SK-N-SH (cell line): ENCODE measurements at regions not wholly inside any gene's neighbourhood (a gene's known extent, or its start where the extent isn't known, plus 50 kb on each side); places are given as distances from the start of the nearest gene placed in this dataset.
A peak's percentile ranks its signal among the peaks of the same experiment; 100 is the strongest.

ENCODE experiments used
- CTCF ChIA-PET: fragments of 300-600, 350-600 bp; formaldehyde crosslinking; extraction: SDS; loops from one replicate; lab custom pipeline; 2021; lab: Yijun Ruan, JAX
- POLR2A ChIA-PET: fragments of 350-600 bp; sonication (Branson Sonifier 250); formaldehyde crosslinking; extraction: SDS; loops from one replicate; lab custom pipeline; 2020; ENCODE audit warnings: antibody characterized with exemption, inconsistent platforms; lab: Yijun Ruan, JAX
- DNase-seq: peaks from one replicate; pipeline ENCODE4 v3.0.0; 2012
- H2AFZ ChIP-seq: fragments of 200-600 bp; sonication (generic); 2 replicates; pipeline ENCODE4 v1.8.1; 2016; ENCODE audit warnings: antibody characterized with exemption, mild to moderate bottlenecking, low read depth
- H3F3A ChIP-seq: fragments of 200-600 bp; sonication (generic); replicated peaks from 2 replicates; pipeline ENCODE3; 2016; ENCODE audit warnings: antibody characterized with exemption, mild to moderate bottlenecking; ENCODE audit not compliant: insufficient read depth
- H3K27ac ChIP-seq, 2 experiments: fragments of 200-500 bp in 1 of 2; fragments of 200-600 bp in 1 of 2; sonication (Bioruptor generic) in 1 of 2; sonication (generic), shearing (Covaris generic) in 1 of 2; 2 replicates each; pipeline versions ENCODE4 v1.5.1 to v1.6.1; 2014 to 2016; ENCODE audit warnings: low read depth in 2 of 2, inconsistent platforms in 1 of 2, low read length in 1 of 2, mild to moderate bottlenecking in 1 of 2, mixed read lengths in 1 of 2
- H3K27me3 ChIP-seq: fragments of 200-600 bp; sonication (generic), shearing (Covaris generic); 2 replicates; pipeline ENCODE4 v1.6.1; 2016; ENCODE audit warnings: mixed run types; ENCODE audit not compliant: insufficient read depth
- H3K36me3 ChIP-seq, 2 experiments: fragments of 200-500 bp in 1 of 2; fragments of 200-600 bp in 1 of 2; sonication (Bioruptor generic) in 1 of 2; sonication (generic) in 1 of 2; replicated peaks in 1 of 2; 2 replicates each; pipeline versions ENCODE3 to v1.5.1; 2014 to 2016; ENCODE audit warnings: low read length in 1 of 2, mild to moderate bottlenecking in 1 of 2; ENCODE audit not compliant: insufficient read depth in 2 of 2, control insufficient read depth in 1 of 2
- H3K4me1 ChIP-seq, 2 experiments: fragments of 200-500 bp in 1 of 2; fragments of 200-600 bp in 1 of 2; sonication (Bioruptor generic) in 1 of 2; sonication (generic), shearing (Covaris generic) in 1 of 2; 2 replicates each; pipeline versions ENCODE4 v1.5.1 to v1.6.1; 2014 to 2016; ENCODE audit warnings: low read depth in 1 of 2, low read length in 1 of 2, mixed run types in 1 of 2; ENCODE audit not compliant: insufficient read depth in 2 of 2, control insufficient read depth in 1 of 2
- H3K4me2 ChIP-seq: fragments of 200-600 bp; sonication (generic), shearing (Covaris generic); 2 replicates; pipeline ENCODE4 v1.6.1; 2017; ENCODE audit warnings: mixed run types
- H3K4me3 ChIP-seq, 2 experiments: fragments of 200-500 bp in 1 of 2; fragments of 200-600 bp in 1 of 2; sonication (Bioruptor generic) in 1 of 2; sonication (generic), shearing (Covaris generic) in 1 of 2; 2 replicates each; pipeline versions ENCODE4 v1.5.1 to v1.8.1; 2014 to 2016; ENCODE audit warnings: low read depth in 2 of 2, inconsistent platforms in 1 of 2, low read length in 1 of 2, mild to moderate bottlenecking in 1 of 2, mixed read lengths in 1 of 2, moderate library complexity in 1 of 2
- H3K79me2 ChIP-seq: fragments of 200-600 bp; sonication (generic); 2 replicates; pipeline ENCODE4 v1.8.1; 2017; ENCODE audit warnings: mild to moderate bottlenecking; ENCODE audit not compliant: insufficient read depth
- H3K9ac ChIP-seq: fragments of 200-600 bp; sonication (generic); 2 replicates; pipeline ENCODE4 v1.6.1; 2017; ENCODE audit warnings: mixed run types
- H3K9me2 ChIP-seq: fragments of 200-600 bp; sonication (generic); 2 replicates; pipeline ENCODE4 v1.6.1; 2017; ENCODE audit warnings: mixed run types
- H3K9me3 ChIP-seq: fragments of 200-600 bp; sonication (generic); 2 replicates; pipeline ENCODE4 v1.6.1; 2017; ENCODE audit warnings: mixed run types, mild to moderate bottlenecking, moderate library complexity
- H4K20me1 ChIP-seq: fragments of 200-600 bp; sonication (generic); 2 replicates; pipeline ENCODE4 v1.6.1; 2017; ENCODE audit warnings: mild to moderate bottlenecking, mixed run types; ENCODE audit not compliant: insufficient read depth
- GATA2 ChIP-seq: sonication (generic); formaldehyde crosslinking; IDR thresholded peaks from 2 replicates; pipeline ENCODE4 v1.5.0; 2020; ENCODE audit warnings: mild to moderate bottlenecking, missing genetic modification reagents
- JUND ChIP-seq: IDR thresholded peaks from 2 replicates; pipeline ENCODE4 v1.4.0; 2012
- NFIC ChIP-seq: IDR thresholded peaks from 2 replicates; pipeline ENCODE4 v1.4.0; 2012; ENCODE audit warnings: borderline replicate concordance
- NRF1 ChIP-seq: IDR thresholded peaks from 2 replicates; pipeline ENCODE4 v1.6.1; 2012; ENCODE audit warnings: low read depth, mild to moderate bottlenecking, low read length
- POLR2AphosphoS5 ChIP-seq: IDR thresholded peaks from 2 replicates; pipeline ENCODE4 v1.6.1; 2012; ENCODE audit warnings: low read depth, low read length
- RAD21 ChIP-seq: IDR thresholded peaks from 2 replicates; pipeline ENCODE4 v1.6.1; 2012; ENCODE audit warnings: mild to moderate bottlenecking, low read length
- RCOR1 ChIP-seq: fragments of 150-350 bp; IDR thresholded peaks from 2 replicates; pipeline ENCODE4 v1.6.1; 2017; ENCODE audit warnings: antibody characterized with exemption, low read length
- RFX5 ChIP-seq: IDR thresholded peaks from 2 replicates; pipeline ENCODE4 v1.6.1; 2012; ENCODE audit warnings: mild to moderate bottlenecking, improper control_type of control experiment, low read length
- SIN3A ChIP-seq: IDR thresholded peaks from 2 replicates; pipeline ENCODE4 v1.6.1; 2012; ENCODE audit warnings: low read depth, mild to moderate bottlenecking, low read length, moderate library complexity, borderline replicate concordance
- SMC3 ChIP-seq: IDR thresholded peaks from 2 replicates; pipeline ENCODE4 v1.6.1; 2012; ENCODE audit warnings: low read depth, low read length, improper control_type of control experiment
- TAF1 ChIP-seq: IDR thresholded peaks from 2 replicates; pipeline ENCODE4 v1.6.1; 2012; ENCODE audit warnings: low read depth, mild to moderate bottlenecking, low read length, moderate library complexity, borderline replicate concordance
- TCF12 ChIP-seq: IDR thresholded peaks from 2 replicates; pipeline ENCODE4 v1.4.0; 2012
- WGBS: methylation state at CpG from one replicate; pipeline ENCODE4 v1.1.6; 2017; ENCODE audit warnings: low lambda C conversion rate; 5-methylcytosine and 5-hydroxymethylcytosine counted together
- TF ChIP-seq, protein P1 (sequence below): IDR thresholded peaks from 2 replicates; pipeline ENCODE4 v1.6.1; 2012; ENCODE audit warnings: mild to moderate bottlenecking, low read depth, low read length, moderate library complexity
- TF ChIP-seq, protein P2 (sequence below): IDR thresholded peaks from 2 replicates; pipeline ENCODE4; 2012
- TF ChIP-seq, protein P3 (sequence below): fragments of 150-350 bp; IDR thresholded peaks from 2 replicates; pipeline ENCODE4 v1.6.1; 2016; ENCODE audit warnings: mild to moderate bottlenecking, low read depth, low read length
- TF ChIP-seq, protein P4 (sequence below): fragments of 150-350 bp; IDR thresholded peaks from 2 replicates; pipeline ENCODE4 v1.6.1; 2017; ENCODE audit warnings: antibody characterized with exemption, low read length, low read depth, borderline replicate concordance

DNA sequence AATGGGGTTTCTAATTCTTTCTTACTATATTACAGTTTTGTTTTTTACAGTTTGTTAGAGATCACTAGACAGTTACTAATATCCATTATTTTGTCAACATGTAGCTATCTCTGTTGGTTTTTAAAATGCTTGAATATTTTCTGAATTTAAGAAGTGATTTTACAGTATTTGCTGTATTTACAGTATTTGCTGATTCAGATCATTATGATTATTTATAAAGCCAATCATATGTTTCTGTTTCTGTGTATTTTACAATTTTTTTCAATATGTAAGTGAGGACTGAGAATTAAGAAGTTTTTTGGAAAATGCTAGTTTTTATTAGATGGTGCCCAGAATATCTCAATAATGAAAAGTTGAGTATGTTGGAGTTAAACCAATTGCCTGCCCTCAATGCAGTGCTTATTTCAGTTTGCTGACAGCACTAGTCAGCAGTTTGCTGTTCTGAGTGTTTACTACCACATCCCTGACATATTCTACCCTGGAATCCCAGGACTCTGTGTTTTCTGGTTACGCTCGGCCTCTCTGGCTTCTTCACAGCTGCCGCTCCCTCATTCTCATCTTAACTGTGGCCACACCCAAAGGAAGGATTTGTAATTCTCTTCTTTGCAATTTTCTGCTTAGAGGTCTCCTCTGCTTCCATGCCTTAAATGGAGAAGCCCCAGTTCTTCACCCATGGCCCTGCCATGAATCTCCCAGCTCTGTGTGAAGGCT lies 68.0 kb upstream of the BACH1 start (continued):
- TF ChIP-seq, protein P1, sequence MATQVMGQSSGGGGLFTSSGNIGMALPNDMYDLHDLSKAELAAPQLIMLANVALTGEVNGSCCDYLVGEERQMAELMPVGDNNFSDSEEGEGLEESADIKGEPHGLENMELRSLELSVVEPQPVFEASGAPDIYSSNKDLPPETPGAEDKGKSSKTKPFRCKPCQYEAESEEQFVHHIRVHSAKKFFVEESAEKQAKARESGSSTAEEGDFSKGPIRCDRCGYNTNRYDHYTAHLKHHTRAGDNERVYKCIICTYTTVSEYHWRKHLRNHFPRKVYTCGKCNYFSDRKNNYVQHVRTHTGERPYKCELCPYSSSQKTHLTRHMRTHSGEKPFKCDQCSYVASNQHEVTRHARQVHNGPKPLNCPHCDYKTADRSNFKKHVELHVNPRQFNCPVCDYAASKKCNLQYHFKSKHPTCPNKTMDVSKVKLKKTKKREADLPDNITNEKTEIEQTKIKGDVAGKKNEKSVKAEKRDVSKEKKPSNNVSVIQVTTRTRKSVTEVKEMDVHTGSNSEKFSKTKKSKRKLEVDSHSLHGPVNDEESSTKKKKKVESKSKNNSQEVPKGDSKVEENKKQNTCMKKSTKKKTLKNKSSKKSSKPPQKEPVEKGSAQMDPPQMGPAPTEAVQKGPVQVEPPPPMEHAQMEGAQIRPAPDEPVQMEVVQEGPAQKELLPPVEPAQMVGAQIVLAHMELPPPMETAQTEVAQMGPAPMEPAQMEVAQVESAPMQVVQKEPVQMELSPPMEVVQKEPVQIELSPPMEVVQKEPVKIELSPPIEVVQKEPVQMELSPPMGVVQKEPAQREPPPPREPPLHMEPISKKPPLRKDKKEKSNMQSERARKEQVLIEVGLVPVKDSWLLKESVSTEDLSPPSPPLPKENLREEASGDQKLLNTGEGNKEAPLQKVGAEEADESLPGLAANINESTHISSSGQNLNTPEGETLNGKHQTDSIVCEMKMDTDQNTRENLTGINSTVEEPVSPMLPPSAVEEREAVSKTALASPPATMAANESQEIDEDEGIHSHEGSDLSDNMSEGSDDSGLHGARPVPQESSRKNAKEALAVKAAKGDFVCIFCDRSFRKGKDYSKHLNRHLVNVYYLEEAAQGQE = no peak
- TF ChIP-seq, protein P2, sequence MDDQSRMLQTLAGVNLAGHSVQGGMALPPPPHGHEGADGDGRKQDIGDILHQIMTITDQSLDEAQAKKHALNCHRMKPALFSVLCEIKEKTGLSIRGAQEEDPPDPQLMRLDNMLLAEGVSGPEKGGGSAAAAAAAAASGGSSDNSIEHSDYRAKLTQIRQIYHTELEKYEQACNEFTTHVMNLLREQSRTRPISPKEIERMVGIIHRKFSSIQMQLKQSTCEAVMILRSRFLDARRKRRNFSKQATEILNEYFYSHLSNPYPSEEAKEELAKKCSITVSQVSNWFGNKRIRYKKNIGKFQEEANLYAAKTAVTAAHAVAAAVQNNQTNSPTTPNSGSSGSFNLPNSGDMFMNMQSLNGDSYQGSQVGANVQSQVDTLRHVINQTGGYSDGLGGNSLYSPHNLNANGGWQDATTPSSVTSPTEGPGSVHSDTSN = no peak
- no peak for TF ChIP-seq NRF1
- TF ChIP-seq SIN3A = no peak
- TF ChIP-seq TAF1 = no peak
- no peak for TF ChIP-seq NFIC

DNA sequence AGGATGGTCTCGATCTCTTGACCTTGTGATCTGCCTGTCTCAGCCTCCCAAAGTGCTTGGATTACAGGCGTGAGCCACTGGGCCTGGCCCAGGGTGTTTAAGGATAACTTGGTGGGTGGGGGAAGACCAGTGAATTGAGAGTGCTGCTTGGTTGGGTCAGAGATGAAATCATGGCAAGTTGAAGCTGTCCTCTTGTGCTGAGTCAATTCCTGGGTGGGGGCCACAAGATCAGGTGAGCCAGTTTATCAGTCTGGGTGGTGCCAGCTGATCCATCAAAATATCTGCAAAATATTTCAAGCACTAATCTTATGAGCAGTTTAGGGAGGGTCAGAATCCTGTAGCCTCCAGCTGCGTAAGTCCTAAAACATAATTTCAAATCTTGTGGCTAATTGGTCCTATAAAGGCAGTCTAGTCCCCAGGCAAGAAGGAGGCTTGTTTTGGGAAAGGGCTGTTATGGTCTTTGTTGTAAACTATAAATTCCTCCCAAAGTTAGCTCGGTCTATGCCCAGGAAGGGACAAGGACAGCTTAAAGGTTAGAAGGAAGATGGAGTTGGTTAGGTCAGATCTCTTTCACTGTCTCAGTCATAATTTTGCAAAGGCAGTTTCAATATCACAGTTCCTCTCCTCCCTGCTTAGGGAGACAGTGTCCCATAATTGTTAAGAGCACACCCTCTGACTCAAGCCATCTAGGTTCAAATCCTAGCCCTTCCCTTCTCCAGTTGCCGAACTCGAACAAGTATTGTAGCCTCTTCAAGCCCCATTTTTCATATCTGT lies 66.8 kb upstream of the BACH1 start:
- H3K27ac ChIP-seq = peak overlapping the region in 1 of 2 experiments; percentile 27; a peak in 1 of 4 replicates
- POLR2A ChIA-PET = no interaction called here
- H3K4me3 ChIP-seq = no peak overlapping the region
- TF ChIP-seq SIN3A (no peak), JUND (no peak), NFIC (no peak), TCF12 (no peak), SMC3 (no peak), GATA2 (CRISPR knock-in tag) (no peak), RAD21 (no peak), TAF1 (no peak), RFX5 (no peak), POLR2AphosphoS5 (no peak), RCOR1 (no peak)
- TF ChIP-seq, protein P2 = no peak
- TF ChIP-seq, protein P3, sequence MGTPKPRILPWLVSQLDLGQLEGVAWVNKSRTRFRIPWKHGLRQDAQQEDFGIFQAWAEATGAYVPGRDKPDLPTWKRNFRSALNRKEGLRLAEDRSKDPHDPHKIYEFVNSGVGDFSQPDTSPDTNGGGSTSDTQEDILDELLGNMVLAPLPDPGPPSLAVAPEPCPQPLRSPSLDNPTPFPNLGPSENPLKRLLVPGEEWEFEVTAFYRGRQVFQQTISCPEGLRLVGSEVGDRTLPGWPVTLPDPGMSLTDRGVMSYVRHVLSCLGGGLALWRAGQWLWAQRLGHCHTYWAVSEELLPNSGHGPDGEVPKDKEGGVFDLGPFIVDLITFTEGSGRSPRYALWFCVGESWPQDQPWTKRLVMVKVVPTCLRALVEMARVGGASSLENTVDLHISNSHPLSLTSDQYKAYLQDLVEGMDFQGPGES = no peak
- TF ChIP-seq, protein P1 = no peak
- TF ChIP-seq, protein P4, sequence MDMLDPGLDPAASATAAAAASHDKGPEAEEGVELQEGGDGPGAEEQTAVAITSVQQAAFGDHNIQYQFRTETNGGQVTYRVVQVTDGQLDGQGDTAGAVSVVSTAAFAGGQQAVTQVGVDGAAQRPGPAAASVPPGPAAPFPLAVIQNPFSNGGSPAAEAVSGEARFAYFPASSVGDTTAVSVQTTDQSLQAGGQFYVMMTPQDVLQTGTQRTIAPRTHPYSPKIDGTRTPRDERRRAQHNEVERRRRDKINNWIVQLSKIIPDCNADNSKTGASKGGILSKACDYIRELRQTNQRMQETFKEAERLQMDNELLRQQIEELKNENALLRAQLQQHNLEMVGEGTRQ = no peak

More for the DNA sequence above, 66.8 kb upstream of the BACH1 start:
- H3K9ac ChIP-seq = no peak overlapping the region
- H3K4me2 ChIP-seq = 0 out of 2 replicates have a peak overlapping the region, but pooled peaks have one; percentile 1
- H3K9me2 ChIP-seq = no peaks in the 10 kb centered on the region
- 65% methylated on average over 5 of the region's 6 CpGs for WGBS
- no peaks in the 10 kb centered on the region for H3K27me3 ChIP-seq
- peaks cover 0 to 25% of the 10 kb centered on the region in 2 experiments; a peak in 3 of 4 replicates for H3K4me1 ChIP-seq
- H3K9me3 ChIP-seq = no peaks in the 10 kb centered on the region
- H4K20me1 ChIP-seq = no peaks in the 10 kb centered on the region
- no peak for DNase-seq
- no peaks in the 10 kb centered on the region; the same call in none of the 2 replicates for H3K79me2 ChIP-seq
- CTCF ChIA-PET = no interaction called here
- no peaks in the 10 kb centered on the region for H3F3A ChIP-seq
- no peaks in the 10 kb centered on the region for H3K36me3 ChIP-seq
- no peak overlapping the region for H2AFZ ChIP-seq
